ENCODE measurements at regions not wholly inside any gene's neighbourhood (a gene's known extent, or its start where the extent isn't known, plus 50 kb on each side); places are given as distances from the start of the nearest gene placed in this dataset.

DNA sequence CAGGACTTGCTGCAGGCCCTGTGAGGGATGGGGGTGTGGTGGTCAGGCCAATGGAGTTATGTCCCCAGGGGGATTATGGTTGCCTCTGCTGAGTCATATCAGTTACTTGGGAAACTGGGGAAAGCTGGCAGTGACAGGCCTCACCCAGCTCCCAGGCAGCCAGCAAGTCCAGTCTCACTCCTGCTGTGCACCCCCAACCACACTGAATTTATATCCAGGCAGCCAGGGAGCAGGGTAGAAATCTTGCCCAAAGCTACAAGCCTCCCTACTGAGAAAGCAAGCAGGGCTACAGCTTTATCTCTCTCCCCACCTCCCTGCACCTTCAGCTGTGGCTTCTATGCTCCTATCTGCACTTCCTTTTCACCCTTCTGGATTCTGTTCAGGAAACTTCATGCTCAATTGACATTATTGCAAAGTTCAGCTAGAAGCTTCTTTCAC lies 2076.0 kb upstream of the CDH9 start:
- DNase-seq = no peak

More for the DNA sequence above, 2076.0 kb upstream of the CDH9 start:
- Histone ChIP-seq H4K91ac (ENCODE audit: insufficient read length, low read depth, low read length) (no peak overlapping the region), H2AFZ (ENCODE audit: low read length) (no peak overlapping the region), H4K8ac (replicated peaks; ENCODE audit: insufficient read length, low read depth, low read length) (no peak overlapping the region), H3K9me3 (ENCODE audit: control insufficient read depth, low read depth, low read length) (no peaks in the 10 kb centered on the region), H2BK20ac (ENCODE audit: low read depth, low read length, poor library complexity, severe bottlenecking) (no peak overlapping the region), H3K23ac (ENCODE audit: insufficient read length, low read depth, low read length) (no peak overlapping the region), H3K56ac (ENCODE audit: insufficient read length, low read depth, low read length) (no peak overlapping the region), H3K4me2 (ENCODE audit: insufficient read depth, insufficient read length, low read length) (no peak overlapping the region), H3K4me1 (ENCODE audit: insufficient read depth, low read length) (no peaks in the 10 kb centered on the region), H3K79me2 (ENCODE audit: insufficient read depth, low read length) (no peaks in the 10 kb centered on the region), H3K9ac (ENCODE audit: extremely low read depth, insufficient read length, low read length) (no peak overlapping the region), H3K27me3 (ENCODE audit: insufficient read depth, low read length) (no peaks in the 10 kb centered on the region), H4K20me1 (ENCODE audit: control insufficient read depth, insufficient read depth, insufficient read length) (no peaks in the 10 kb centered on the region), H3K4ac (ENCODE audit: low read depth, low read length) (no peak overlapping the region), H3K23me2 (ENCODE audit: insufficient read length, low read depth, low read length, poor library complexity, severe bottlenecking) (no peaks in the 10 kb centered on the region), H2AK5ac (ENCODE audit: insufficient read length, low read length) (no peak overlapping the region), H3T11ph (ENCODE audit: low read length) (no peak overlapping the region), H3K79me1 (ENCODE audit: insufficient read depth, low read depth, low read length, poor library complexity, severe bottlenecking) (no peaks in the 10 kb centered on the region), H2BK12ac (ENCODE audit: insufficient read length, low read depth, low read length) (no peak overlapping the region), H3K14ac (ENCODE audit: insufficient read depth, low read length) (no peak overlapping the region), H3K27ac (ENCODE audit: insufficient read length, low read depth, low read length) (no peak overlapping the region), H3K18ac (ENCODE audit: insufficient read length, low read depth, low read length) (no peak overlapping the region), H2BK15ac (ENCODE audit: low read depth, low read length) (no peak overlapping the region), H2BK5ac (ENCODE audit: insufficient read length, low read length) (no peak overlapping the region), H4K5ac (ENCODE audit: insufficient read length, low read depth, low read length) (no peak overlapping the region), H2BK120ac (ENCODE audit: low read depth, low read length, poor library complexity, severe bottlenecking) (no peak overlapping the region)
- peaks cover 5 to 7% of the 10 kb centered on the region in 2 experiments; a peak in 4 of 5 replicates for H3K9me3 Mint-ChIP-seq
- no peaks in the 10 kb centered on the region for H3K27me3 Mint-ChIP-seq (ENCODE audit: low read depth)
- TF ChIP-seq, protein P1, sequence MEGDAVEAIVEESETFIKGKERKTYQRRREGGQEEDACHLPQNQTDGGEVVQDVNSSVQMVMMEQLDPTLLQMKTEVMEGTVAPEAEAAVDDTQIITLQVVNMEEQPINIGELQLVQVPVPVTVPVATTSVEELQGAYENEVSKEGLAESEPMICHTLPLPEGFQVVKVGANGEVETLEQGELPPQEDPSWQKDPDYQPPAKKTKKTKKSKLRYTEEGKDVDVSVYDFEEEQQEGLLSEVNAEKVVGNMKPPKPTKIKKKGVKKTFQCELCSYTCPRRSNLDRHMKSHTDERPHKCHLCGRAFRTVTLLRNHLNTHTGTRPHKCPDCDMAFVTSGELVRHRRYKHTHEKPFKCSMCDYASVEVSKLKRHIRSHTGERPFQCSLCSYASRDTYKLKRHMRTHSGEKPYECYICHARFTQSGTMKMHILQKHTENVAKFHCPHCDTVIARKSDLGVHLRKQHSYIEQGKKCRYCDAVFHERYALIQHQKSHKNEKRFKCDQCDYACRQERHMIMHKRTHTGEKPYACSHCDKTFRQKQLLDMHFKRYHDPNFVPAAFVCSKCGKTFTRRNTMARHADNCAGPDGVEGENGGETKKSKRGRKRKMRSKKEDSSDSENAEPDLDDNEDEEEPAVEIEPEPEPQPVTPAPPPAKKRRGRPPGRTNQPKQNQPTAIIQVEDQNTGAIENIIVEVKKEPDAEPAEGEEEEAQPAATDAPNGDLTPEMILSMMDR (conservative IDR thresholded peaks at IDR 0.05) = no peak
- H3K4me3 Mint-ChIP-seq = no peak overlapping the region
- no peaks in the 10 kb centered on the region; a peak in 3 of 7 replicates for H3K36me3 Mint-ChIP-seq (ENCODE audit: insufficient read depth in 1 of 3, low read depth in 3 of 3)
- peaks cover 0 to 4% of the 10 kb centered on the region in 2 experiments; a peak in 2 of 4 replicates for H3K4me1 Mint-ChIP-seq
- peak overlapping the region in 1 of 3 experiments; percentile 55; a peak in 1 of 7 replicates for H3K27ac Mint-ChIP-seq

Data from H9 (cell line).